ENCODE measurements at regions not wholly inside any gene's neighbourhood (a gene's known extent, or its start where the extent isn't known, plus 50 kb on each side); places are given as distances from the start of the nearest gene placed in this dataset.

DNA sequence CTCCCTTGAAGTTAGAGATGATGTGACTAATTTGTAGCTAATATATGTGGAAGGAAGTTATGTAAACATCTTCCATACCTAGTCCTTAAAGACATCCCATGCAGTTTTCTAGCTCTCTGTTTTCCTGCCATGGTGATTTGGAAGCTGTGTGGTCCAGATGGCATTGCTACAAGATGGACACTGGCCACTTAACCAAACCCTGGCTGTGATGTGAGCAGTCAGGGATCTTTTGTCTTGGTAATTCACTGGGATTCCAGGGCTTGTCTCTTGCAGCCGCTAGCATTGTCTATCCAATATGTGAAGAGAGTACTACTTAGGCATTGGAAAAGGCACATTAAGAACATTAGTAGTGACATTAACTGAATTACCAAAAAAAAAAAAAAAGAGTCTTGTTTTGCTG is 139.9 kb upstream of the DOCK10 start:
- H3K9me3 ChIP-seq (ENCODE audit: control insufficient read depth in 4 of 4, low read length in 3 of 4) = no peaks in the 10 kb centered on the region
- no peak overlapping the region for H3K27ac ChIP-seq (ENCODE audit: low read depth in 1 of 2, low read length in 2 of 2)
- no peaks in the 10 kb centered on the region for H3K27me3 ChIP-seq (ENCODE audit: control insufficient read depth in 4 of 4, insufficient read depth in 4 of 4, low read length in 3 of 4)
- 74% methylated on average over 1 of the region's 1 CpG for WGBS
- no peaks in the 10 kb centered on the region for H3K36me3 ChIP-seq (ENCODE audit: control insufficient read depth in 4 of 4, insufficient read depth in 3 of 4, low read depth in 1 of 4, low read length in 3 of 4)
- H3K4me1 ChIP-seq (ENCODE audit: control insufficient read depth in 4 of 4, insufficient read depth in 4 of 4, low read length in 3 of 4) = no peaks in the 10 kb centered on the region
- no peak for DNase-seq (ENCODE audit: low spot score)
- no peak overlapping the region for H3K4me3 ChIP-seq (ENCODE audit: low read depth in 1 of 3, low read length in 3 of 3)
- TF ChIP-seq, protein P1, sequence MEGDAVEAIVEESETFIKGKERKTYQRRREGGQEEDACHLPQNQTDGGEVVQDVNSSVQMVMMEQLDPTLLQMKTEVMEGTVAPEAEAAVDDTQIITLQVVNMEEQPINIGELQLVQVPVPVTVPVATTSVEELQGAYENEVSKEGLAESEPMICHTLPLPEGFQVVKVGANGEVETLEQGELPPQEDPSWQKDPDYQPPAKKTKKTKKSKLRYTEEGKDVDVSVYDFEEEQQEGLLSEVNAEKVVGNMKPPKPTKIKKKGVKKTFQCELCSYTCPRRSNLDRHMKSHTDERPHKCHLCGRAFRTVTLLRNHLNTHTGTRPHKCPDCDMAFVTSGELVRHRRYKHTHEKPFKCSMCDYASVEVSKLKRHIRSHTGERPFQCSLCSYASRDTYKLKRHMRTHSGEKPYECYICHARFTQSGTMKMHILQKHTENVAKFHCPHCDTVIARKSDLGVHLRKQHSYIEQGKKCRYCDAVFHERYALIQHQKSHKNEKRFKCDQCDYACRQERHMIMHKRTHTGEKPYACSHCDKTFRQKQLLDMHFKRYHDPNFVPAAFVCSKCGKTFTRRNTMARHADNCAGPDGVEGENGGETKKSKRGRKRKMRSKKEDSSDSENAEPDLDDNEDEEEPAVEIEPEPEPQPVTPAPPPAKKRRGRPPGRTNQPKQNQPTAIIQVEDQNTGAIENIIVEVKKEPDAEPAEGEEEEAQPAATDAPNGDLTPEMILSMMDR (IDR thresholded peaks at IDR 0.05; ENCODE audit: low read depth, low read length, missing input control) = no peak
- no peak for TF ChIP-seq HNF4A (conservative IDR thresholded peaks at IDR 0.05)
- TF ChIP-seq, protein P2, sequence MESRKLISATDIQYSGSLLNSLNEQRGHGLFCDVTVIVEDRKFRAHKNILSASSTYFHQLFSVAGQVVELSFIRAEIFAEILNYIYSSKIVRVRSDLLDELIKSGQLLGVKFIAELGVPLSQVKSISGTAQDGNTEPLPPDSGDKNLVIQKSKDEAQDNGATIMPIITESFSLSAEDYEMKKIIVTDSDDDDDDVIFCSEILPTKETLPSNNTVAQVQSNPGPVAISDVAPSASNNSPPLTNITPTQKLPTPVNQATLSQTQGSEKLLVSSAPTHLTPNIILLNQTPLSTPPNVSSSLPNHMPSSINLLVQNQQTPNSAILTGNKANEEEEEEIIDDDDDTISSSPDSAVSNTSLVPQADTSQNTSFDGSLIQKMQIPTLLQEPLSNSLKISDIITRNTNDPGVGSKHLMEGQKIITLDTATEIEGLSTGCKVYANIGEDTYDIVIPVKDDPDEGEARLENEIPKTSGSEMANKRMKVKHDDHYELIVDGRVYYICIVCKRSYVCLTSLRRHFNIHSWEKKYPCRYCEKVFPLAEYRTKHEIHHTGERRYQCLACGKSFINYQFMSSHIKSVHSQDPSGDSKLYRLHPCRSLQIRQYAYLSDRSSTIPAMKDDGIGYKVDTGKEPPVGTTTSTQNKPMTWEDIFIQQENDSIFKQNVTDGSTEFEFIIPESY (IDR thresholded peaks at IDR 0.05) = no peak
- H3K9ac ChIP-seq (ENCODE audit: low read depth in 1 of 2, low read length in 2 of 2) = no peak overlapping the region

DNA sequence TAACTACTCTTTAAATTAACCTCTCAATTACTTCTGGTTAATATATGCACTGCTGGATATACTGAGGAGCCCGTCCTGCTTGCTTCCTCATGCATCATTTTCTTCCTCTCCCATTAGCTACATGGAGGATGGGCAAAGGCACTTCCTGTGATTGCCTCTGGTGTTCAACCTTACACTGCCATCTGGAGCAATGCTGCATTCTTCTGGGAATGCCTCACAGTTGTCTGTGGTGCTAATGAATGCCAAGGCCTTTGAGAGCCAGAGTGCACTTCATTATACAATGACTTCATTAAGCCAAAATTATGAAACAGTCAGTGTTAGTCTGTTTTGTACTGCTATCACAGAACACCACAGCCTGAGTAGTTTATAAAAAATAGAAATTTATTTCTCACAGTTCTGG is 134.8 kb upstream of the DOCK10 start:
- H3K9me3 ChIP-seq (ENCODE audit: control insufficient read depth in 4 of 4, low read length in 3 of 4) = no peaks in the 10 kb centered on the region
- no peak overlapping the region for H3K4me3 ChIP-seq (ENCODE audit: low read depth in 1 of 3, low read length in 3 of 3)
- no peaks in the 10 kb centered on the region for H3K36me3 ChIP-seq (ENCODE audit: control insufficient read depth in 4 of 4, insufficient read depth in 3 of 4, low read depth in 1 of 4, low read length in 3 of 4)
- no peaks in the 10 kb centered on the region for H3K27me3 ChIP-seq (ENCODE audit: control insufficient read depth in 4 of 4, insufficient read depth in 4 of 4, low read length in 3 of 4)
- DNase-seq (ENCODE audit: low spot score) = no peak
- H3K9ac ChIP-seq (ENCODE audit: low read depth in 1 of 2, low read length in 2 of 2) = no peak overlapping the region
- no peak overlapping the region for H3K27ac ChIP-seq (ENCODE audit: low read depth in 1 of 2, low read length in 2 of 2)
- no peaks in the 10 kb centered on the region for H3K4me1 ChIP-seq (ENCODE audit: control insufficient read depth in 4 of 4, insufficient read depth in 4 of 4, low read length in 3 of 4)
- TF ChIP-seq EGR1 (IDR thresholded peaks at IDR 0.05; ENCODE audit: low read depth in 2 of 2) (no peak), SP1 (IDR thresholded peaks at IDR 0.05) (no peak)
- WGBS = 73% methylated on average over 1 of the region's 1 CpG

DNA sequence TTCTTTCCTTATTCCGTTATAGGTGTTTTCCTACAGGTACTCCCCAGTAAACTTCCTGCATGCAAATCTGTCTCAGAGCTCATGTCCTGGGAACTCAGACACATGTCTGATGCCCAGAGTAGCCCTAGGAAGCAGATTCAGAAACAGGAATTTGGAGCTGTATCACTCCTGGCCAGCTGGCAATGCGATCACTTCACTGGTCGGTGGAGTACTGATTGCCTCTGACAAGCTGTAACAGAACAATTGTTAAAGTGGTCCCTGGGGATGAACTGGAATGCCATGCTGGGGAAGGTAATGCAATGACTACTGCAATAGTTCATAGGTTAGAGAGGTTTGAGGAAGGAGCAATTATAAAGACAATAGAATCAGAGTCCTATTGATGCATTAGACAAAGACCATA is 131.6 kb upstream of the DOCK10 start:
- Histone ChIP-seq H3K4me1 (ENCODE audit: control insufficient read depth in 4 of 4, insufficient read depth in 4 of 4, low read length in 3 of 4) (no peaks in the 10 kb centered on the region), H3K4me3 (ENCODE audit: low read depth in 1 of 3, low read length in 3 of 3) (no peak overlapping the region), H3K27ac (ENCODE audit: low read depth in 1 of 2, low read length in 2 of 2) (no peak overlapping the region), H3K9ac (ENCODE audit: low read depth in 1 of 2, low read length in 2 of 2) (no peak overlapping the region), H3K27me3 (ENCODE audit: control insufficient read depth in 4 of 4, insufficient read depth in 4 of 4, low read length in 3 of 4) (no peaks in the 10 kb centered on the region), H3K36me3 (ENCODE audit: control insufficient read depth in 4 of 4, insufficient read depth in 3 of 4, low read depth in 1 of 4, low read length in 3 of 4) (no peaks in the 10 kb centered on the region), H3K9me3 (ENCODE audit: control insufficient read depth in 4 of 4, low read length in 3 of 4) (peaks cover 0 to 2% (median 0%) of the 10 kb centered on the region in 4 donors)
- TF ChIP-seq JUND (IDR thresholded peaks at IDR 0.05) (no peak), NR2F2 (IDR thresholded peaks at IDR 0.05) (no peak), FOXA1 (IDR thresholded peaks at IDR 0.05) (no peak), FOXA2 (IDR thresholded peaks at IDR 0.05) (no peak), HNF4A (conservative IDR thresholded peaks at IDR 0.05) (no peak), RAD21 (IDR thresholded peaks at IDR 0.05) (no peak), SP1 (IDR thresholded peaks at IDR 0.05) (no peak), TAF1 (conservative IDR thresholded peaks at IDR 0.05) (no peak), EGR1 (IDR thresholded peaks at IDR 0.05; ENCODE audit: low read depth in 2 of 2) (no peak), YY1 (IDR thresholded peaks at IDR 0.05) (no peak)
- TF ChIP-seq, protein P2 (IDR thresholded peaks at IDR 0.05) = no peak
- TF ChIP-seq, protein P3, sequence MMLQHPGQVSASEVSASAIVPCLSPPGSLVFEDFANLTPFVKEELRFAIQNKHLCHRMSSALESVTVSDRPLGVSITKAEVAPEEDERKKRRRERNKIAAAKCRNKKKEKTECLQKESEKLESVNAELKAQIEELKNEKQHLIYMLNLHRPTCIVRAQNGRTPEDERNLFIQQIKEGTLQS (IDR thresholded peaks at IDR 0.05) = no peak
- TF ChIP-seq, protein P4, sequence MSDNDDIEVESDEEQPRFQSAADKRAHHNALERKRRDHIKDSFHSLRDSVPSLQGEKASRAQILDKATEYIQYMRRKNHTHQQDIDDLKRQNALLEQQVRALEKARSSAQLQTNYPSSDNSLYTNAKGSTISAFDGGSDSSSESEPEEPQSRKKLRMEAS (IDR thresholded peaks at IDR 0.05) = no peak
- TF ChIP-seq, protein P5, sequence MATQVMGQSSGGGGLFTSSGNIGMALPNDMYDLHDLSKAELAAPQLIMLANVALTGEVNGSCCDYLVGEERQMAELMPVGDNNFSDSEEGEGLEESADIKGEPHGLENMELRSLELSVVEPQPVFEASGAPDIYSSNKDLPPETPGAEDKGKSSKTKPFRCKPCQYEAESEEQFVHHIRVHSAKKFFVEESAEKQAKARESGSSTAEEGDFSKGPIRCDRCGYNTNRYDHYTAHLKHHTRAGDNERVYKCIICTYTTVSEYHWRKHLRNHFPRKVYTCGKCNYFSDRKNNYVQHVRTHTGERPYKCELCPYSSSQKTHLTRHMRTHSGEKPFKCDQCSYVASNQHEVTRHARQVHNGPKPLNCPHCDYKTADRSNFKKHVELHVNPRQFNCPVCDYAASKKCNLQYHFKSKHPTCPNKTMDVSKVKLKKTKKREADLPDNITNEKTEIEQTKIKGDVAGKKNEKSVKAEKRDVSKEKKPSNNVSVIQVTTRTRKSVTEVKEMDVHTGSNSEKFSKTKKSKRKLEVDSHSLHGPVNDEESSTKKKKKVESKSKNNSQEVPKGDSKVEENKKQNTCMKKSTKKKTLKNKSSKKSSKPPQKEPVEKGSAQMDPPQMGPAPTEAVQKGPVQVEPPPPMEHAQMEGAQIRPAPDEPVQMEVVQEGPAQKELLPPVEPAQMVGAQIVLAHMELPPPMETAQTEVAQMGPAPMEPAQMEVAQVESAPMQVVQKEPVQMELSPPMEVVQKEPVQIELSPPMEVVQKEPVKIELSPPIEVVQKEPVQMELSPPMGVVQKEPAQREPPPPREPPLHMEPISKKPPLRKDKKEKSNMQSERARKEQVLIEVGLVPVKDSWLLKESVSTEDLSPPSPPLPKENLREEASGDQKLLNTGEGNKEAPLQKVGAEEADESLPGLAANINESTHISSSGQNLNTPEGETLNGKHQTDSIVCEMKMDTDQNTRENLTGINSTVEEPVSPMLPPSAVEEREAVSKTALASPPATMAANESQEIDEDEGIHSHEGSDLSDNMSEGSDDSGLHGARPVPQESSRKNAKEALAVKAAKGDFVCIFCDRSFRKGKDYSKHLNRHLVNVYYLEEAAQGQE (IDR thresholded peaks at IDR 0.05) = no peak
- WGBS = 65% methylated on average over 3 of the region's 3 CpGs
- DNase-seq (ENCODE audit: low spot score) = no peak

All from liver (tissue), 8 donors.